SK-N-SH treated with all-trans-retinoic acid at 6 μM for 48 hours (cell line): ENCODE measurements at regions not wholly inside any gene's neighbourhood (a gene's known extent, or its start where the extent isn't known, plus 50 kb on each side); places are given as distances from the start of the nearest gene placed in this dataset.
"Not testable (repeated sequence)": the region's sequence is repeated elsewhere in the genome, so short reads cannot be mapped to it uniquely, and the experiment has no call there.

Source experiments
- ATAC-seq: fragments of 200-7000 bp; cut with Tn5 transposase; 3 replicates; pipeline ENCODE4 v1.9.1; 2020; ENCODE audit warnings: mild to moderate bottlenecking, moderate library complexity
- ARNTL ChIP-seq: fragments of 450-650 bp; formaldehyde crosslinking; IDR thresholded peaks from 2 replicates; pipeline ENCODE4 v1.5.0; 2020; ENCODE audit warnings: low read depth, mild to moderate bottlenecking, moderate library complexity, borderline replicate concordance
- BACH2 ChIP-seq: fragments of 250-450 bp; sonication (Bioruptor Pico); IDR thresholded peaks from 2 replicates; pipeline ENCODE4 v1.9.0; 2021; ENCODE audit warnings: mild to moderate bottlenecking, borderline replicate concordance
- CSDC2 ChIP-seq: fragments of 250-450 bp; sonication (Bioruptor Pico); IDR thresholded peaks from 2 replicates; pipeline ENCODE4 v1.5.0; 2020; ENCODE audit warnings: mild to moderate bottlenecking, moderate library complexity
- ESRRG ChIP-seq: fragments of 250-450 bp; sonication (Bioruptor Pico); IDR thresholded peaks from 2 replicates; pipeline ENCODE4 v1.6.1; 2021; ENCODE audit warnings: mild to moderate bottlenecking
- GLIS3 ChIP-seq: fragments of 250-450 bp; sonication (Bioruptor Pico); IDR thresholded peaks from 2 replicates; pipeline ENCODE4 v1.5.0; 2020; ENCODE audit warnings: mild to moderate bottlenecking, moderate library complexity
- ISL1 ChIP-seq: fragments of 250-450 bp; sonication (Bioruptor Pico); IDR thresholded peaks from 2 replicates; pipeline ENCODE4 v2.1.2; 2022; ENCODE audit warnings: mild to moderate bottlenecking, moderate library complexity
- OSR1 ChIP-seq: fragments of 250-450 bp; sonication (Bioruptor Pico); IDR thresholded peaks from 2 replicates; pipeline ENCODE4 v1.8.0; 2022; ENCODE audit warnings: moderate library complexity, mild to moderate bottlenecking, inconsistent platforms
- PPARA ChIP-seq: fragments of 250-450 bp; sonication (Bioruptor Pico); IDR thresholded peaks from 2 replicates; pipeline ENCODE4 v1.5.0; 2020; ENCODE audit warnings: mild to moderate bottlenecking, borderline replicate concordance
- RARB ChIP-seq: fragments of 250-450 bp; sonication (Bioruptor Pico); IDR thresholded peaks from 2 replicates; pipeline ENCODE4 v1.8.0; 2021; ENCODE audit warnings: mild to moderate bottlenecking, moderate library complexity
- SNAI2 ChIP-seq: fragments of 250-450 bp; sonication (Bioruptor Pico); IDR thresholded peaks from 2 replicates; pipeline ENCODE4 v1.5.0; 2020; ENCODE audit warnings: mild to moderate bottlenecking, moderate library complexity
- ZC3H10 ChIP-seq: fragments of 250-450 bp; sonication (Bioruptor Pico); IDR thresholded peaks from 2 replicates; pipeline ENCODE4 v1.5.1; 2021; ENCODE audit warnings: mild to moderate bottlenecking, moderate library complexity
- ZFP3 ChIP-seq: fragments of 250-450 bp; sonication (Bioruptor Pico); IDR thresholded peaks from 2 replicates; pipeline ENCODE4 v1.5.0; 2020; ENCODE audit warnings: mild to moderate bottlenecking, moderate library complexity
- ZNF565 ChIP-seq: fragments of 450-650 bp; formaldehyde crosslinking; conservative IDR thresholded peaks from 2 replicates; pipeline ENCODE4 v1.5.0; 2020; ENCODE audit warnings: low read depth, mild to moderate bottlenecking, moderate library complexity
- ZNF8 ChIP-seq: fragments of 450-650 bp; formaldehyde crosslinking; IDR thresholded peaks from 2 replicates; pipeline ENCODE4 v1.5.0; 2020; ENCODE audit warnings: mild to moderate bottlenecking, moderate library complexity
- TF ChIP-seq, protein P1 (sequence below): fragments of 250-450 bp; sonication (Bioruptor Pico); IDR thresholded peaks from 2 replicates; pipeline ENCODE4 v1.5.0; 2020; ENCODE audit warnings: mild to moderate bottlenecking, moderate library complexity
- TF ChIP-seq, protein P2 (sequence below): fragments of 250-450 bp; sonication (Bioruptor Pico); IDR thresholded peaks from 2 replicates; pipeline ENCODE4 v1.5.1; 2020; ENCODE audit warnings: low read depth, mild to moderate bottlenecking, moderate library complexity
- TF ChIP-seq, protein P3 (sequence below): fragments of 250-450 bp; sonication (Bioruptor Pico); IDR thresholded peaks from 2 replicates; pipeline ENCODE4 v1.8.0; 2020; ENCODE audit warnings: mild to moderate bottlenecking, moderate library complexity, borderline replicate concordance
- TF ChIP-seq, protein P4 (sequence below): fragments of 250-450 bp; sonication (Bioruptor Pico); IDR thresholded peaks from 2 replicates; pipeline ENCODE4 v1.5.1; 2021; ENCODE audit warnings: mild to moderate bottlenecking, moderate library complexity
- TF ChIP-seq, protein P5 (sequence below): fragments of 250-450 bp; sonication (Bioruptor Pico); IDR thresholded peaks from 2 replicates; pipeline ENCODE4 v1.8.0; 2021; ENCODE audit warnings: low read depth, mild to moderate bottlenecking, moderate library complexity, borderline replicate concordance

DNA sequence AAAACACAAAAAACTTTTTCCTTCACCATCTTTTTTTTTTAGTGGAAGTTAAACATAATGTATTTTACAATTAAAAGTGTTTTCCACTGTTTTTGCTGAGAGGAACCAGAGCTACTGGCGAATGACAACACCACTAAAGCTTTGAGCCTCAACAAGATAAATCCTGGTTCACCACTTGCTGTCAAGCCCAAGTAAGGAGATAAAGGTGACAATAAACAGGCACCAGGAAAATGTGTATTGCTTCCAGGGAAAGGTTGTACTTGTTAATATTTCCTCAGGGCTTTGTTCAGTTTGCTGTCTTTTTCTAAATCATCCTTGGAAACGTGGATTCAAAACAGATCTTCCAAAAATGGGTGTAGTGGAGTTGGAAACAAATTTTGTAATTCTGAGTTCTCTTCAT, 109.9 kb upstream of the ANKRD30A start:
- no peak for TF ChIP-seq ZFP3 (CRISPR knock-in tag)
- ATAC-seq: no peak

DNA sequence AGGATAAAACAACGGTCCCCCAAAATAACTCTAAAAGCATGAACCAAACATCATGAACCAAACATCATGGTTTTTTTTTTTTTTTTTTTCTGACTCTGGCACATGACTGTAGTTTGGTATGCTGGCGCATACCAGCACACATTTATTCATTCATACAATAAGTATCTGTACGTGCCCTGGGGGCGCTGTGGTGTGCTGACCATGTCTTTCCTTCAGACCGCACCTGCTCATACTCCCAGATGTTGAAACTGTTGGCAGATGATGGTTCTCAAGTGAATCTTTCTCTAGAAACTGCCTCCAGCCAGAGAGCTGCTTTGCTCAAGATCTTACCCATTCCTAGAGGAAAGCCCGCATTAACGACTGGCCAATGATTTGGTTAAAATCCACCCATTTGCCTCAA, 114.7 kb upstream of the ANKRD30A start:
- no peak for TF ChIP-seq ARNTL
- no peak for TF ChIP-seq PPARA
- TF ChIP-seq, protein P1, sequence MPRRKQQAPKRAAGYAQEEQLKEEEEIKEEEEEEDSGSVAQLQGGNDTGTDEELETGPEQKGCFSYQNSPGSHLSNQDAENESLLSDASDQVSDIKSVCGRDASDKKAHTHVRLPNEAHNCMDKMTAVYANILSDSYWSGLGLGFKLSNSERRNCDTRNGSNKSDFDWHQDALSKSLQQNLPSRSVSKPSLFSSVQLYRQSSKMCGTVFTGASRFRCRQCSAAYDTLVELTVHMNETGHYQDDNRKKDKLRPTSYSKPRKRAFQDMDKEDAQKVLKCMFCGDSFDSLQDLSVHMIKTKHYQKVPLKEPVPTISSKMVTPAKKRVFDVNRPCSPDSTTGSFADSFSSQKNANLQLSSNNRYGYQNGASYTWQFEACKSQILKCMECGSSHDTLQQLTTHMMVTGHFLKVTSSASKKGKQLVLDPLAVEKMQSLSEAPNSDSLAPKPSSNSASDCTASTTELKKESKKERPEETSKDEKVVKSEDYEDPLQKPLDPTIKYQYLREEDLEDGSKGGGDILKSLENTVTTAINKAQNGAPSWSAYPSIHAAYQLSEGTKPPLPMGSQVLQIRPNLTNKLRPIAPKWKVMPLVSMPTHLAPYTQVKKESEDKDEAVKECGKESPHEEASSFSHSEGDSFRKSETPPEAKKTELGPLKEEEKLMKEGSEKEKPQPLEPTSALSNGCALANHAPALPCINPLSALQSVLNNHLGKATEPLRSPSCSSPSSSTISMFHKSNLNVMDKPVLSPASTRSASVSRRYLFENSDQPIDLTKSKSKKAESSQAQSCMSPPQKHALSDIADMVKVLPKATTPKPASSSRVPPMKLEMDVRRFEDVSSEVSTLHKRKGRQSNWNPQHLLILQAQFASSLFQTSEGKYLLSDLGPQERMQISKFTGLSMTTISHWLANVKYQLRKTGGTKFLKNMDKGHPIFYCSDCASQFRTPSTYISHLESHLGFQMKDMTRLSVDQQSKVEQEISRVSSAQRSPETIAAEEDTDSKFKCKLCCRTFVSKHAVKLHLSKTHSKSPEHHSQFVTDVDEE (CRISPR knock-in tag): no peak
- TF ChIP-seq, all 23 proteins: peak for 0
- ATAC-seq: no peak

DNA sequence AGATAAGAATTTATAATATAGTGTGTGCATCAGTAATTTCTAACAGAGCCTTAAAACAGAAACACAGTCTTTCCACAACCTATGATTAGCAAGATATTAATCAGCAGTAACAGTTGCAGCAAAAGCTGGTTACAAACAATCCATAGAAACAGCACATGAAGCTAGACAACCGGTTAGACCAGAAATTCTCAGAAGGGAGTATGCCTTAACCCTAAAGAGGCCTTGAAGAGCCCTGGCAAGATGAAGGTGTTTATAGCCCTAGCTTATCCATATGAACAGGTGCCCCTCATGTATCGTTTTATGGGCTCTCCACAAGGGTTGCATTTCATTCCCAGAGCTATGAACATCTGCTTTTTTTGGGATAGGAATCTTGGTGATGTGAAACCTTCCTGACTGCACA, 117.1 kb upstream of the ANKRD30A start:
- not testable (repeated sequence) for ATAC-seq

DNA sequence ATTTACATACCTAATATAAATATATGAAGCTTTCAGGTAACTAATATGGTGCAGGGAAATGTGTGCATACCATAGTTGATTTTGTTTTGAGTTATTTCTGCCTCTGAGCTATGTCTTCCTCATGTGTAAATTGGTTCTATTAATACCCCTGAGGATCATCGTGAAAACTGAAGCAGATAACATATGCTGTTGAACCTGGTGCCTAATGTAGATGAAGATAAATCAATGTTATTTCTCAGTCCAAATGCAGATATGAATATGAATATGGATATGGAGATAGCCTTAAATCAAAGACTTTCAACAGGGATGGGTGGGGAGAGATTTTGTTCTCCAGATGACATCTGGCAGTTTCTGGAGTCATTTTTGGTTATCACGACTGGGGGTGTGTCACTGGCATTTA, 122.3 kb upstream of the ANKRD30A start:
- no peak for TF ChIP-seq ZC3H10 (CRISPR knock-in tag)
- TF ChIP-seq ESRRG: no peak
- no peak for TF ChIP-seq BACH2
- no peak for TF ChIP-seq ISL1 (CRISPR knock-in tag)
- TF ChIP-seq RARB (CRISPR knock-in tag): no peak
- TF ChIP-seq GLIS3 (CRISPR knock-in tag): no peak
- no peak for TF ChIP-seq CSDC2 (CRISPR knock-in tag)
- no peak for TF ChIP-seq ZNF565 (CRISPR knock-in tag)
- TF ChIP-seq OSR1: no peak
- TF ChIP-seq, protein P2, sequence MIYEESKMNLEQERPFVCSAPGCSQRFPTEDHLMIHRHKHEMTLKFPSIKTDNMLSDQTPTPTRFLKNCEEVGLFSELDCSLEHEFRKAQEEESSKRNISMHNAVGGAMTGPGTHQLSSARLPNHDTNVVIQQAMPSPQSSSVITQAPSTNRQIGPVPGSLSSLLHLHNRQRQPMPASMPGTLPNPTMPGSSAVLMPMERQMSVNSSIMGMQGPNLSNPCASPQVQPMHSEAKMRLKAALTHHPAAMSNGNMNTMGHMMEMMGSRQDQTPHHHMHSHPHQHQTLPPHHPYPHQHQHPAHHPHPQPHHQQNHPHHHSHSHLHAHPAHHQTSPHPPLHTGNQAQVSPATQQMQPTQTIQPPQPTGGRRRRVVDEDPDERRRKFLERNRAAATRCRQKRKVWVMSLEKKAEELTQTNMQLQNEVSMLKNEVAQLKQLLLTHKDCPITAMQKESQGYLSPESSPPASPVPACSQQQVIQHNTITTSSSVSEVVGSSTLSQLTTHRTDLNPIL: no peak
- TF ChIP-seq, protein P1 (CRISPR knock-in tag): no peak
- TF ChIP-seq, protein P3, sequence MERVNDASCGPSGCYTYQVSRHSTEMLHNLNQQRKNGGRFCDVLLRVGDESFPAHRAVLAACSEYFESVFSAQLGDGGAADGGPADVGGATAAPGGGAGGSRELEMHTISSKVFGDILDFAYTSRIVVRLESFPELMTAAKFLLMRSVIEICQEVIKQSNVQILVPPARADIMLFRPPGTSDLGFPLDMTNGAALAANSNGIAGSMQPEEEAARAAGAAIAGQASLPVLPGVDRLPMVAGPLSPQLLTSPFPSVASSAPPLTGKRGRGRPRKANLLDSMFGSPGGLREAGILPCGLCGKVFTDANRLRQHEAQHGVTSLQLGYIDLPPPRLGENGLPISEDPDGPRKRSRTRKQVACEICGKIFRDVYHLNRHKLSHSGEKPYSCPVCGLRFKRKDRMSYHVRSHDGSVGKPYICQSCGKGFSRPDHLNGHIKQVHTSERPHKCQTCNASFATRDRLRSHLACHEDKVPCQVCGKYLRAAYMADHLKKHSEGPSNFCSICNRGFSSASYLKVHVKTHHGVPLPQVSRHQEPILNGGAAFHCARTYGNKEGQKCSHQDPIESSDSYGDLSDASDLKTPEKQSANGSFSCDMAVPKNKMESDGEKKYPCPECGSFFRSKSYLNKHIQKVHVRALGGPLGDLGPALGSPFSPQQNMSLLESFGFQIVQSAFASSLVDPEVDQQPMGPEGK (CRISPR knock-in tag): no peak
- TF ChIP-seq PPARA: no peak
- no peak for TF ChIP-seq ZNF8
- TF ChIP-seq SNAI2: no peak
- ATAC-seq: no peak

DNA sequence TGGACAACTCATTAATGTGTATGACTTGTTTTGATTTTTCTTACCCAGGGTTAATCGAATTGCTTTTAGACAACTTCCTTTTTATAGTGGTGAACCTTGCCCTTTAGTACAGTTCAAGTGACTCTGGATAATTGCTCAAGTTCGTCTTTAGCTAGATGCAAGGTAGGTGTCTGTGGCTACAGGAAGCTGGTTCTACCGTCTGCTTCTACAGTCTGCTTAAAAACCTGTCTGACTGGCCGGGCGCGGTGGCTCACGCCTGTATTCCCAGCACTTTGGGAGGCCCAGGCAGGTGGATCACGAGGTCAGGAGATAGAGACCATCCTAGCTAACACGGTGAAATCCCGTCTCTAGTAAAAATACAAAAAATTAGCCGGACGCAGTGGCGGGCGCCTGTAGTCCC, 129.6 kb upstream of the ANKRD30A start:
- ATAC-seq: not testable (repeated sequence)

DNA sequence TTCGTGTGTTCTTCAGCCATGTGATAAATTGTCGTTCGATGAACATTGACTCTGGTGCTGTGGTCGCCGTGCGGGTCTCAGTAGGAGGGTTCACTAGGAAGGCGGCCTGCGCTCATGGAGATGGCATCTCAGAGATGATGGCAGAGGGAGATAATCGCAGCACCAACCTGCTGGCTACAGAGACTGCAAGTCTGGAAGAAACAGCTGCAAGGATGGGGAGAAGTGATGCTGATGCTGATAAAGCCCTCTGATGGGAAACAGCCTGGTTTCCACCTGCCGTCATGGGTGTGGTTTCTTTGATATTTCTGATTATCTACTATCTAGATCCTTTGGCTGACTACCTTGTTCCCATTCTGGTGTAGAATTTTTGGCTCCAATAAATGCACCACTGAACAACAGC, 130.5 kb upstream of the ANKRD30A start:
- no peak for TF ChIP-seq RARB (CRISPR knock-in tag)
- TF ChIP-seq BACH2: no peak
- TF ChIP-seq OSR1: no peak
- no peak for TF ChIP-seq PPARA
- TF ChIP-seq, protein P4, sequence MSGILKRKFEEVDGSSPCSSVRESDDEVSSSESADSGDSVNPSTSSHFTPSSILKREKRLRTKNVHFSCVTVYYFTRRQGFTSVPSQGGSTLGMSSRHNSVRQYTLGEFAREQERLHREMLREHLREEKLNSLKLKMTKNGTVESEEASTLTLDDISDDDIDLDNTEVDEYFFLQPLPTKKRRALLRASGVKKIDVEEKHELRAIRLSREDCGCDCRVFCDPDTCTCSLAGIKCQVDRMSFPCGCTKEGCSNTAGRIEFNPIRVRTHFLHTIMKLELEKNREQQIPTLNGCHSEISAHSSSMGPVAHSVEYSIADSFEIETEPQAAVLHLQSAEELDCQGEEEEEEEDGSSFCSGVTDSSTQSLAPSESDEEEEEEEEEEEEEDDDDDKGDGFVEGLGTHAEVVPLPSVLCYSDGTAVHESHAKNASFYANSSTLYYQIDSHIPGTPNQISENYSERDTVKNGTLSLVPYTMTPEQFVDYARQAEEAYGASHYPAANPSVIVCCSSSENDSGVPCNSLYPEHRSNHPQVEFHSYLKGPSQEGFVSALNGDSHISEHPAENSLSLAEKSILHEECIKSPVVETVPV (CRISPR knock-in tag): no peak
- TF ChIP-seq, protein P5, sequence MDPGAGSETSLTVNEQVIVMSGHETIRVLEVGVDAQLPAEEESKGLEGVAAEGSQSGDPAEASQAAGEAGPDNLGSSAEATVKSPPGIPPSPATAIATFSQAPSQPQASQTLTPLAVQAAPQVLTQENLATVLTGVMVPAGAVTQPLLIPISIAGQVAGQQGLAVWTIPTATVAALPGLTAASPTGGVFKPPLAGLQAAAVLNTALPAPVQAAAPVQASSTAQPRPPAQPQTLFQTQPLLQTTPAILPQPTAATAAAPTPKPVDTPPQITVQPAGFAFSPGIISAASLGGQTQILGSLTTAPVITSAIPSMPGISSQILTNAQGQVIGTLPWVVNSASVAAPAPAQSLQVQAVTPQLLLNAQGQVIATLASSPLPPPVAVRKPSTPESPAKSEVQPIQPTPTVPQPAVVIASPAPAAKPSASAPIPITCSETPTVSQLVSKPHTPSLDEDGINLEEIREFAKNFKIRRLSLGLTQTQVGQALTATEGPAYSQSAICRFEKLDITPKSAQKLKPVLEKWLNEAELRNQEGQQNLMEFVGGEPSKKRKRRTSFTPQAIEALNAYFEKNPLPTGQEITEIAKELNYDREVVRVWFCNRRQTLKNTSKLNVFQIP (CRISPR knock-in tag): no peak
- no peak for TF ChIP-seq ZC3H10 (CRISPR knock-in tag)
- no peak for TF ChIP-seq ESRRG
- ATAC-seq: no peak
